ENCODE measurements at regions not wholly inside any gene's neighbourhood (a gene's known extent, or its start where the extent isn't known, plus 50 kb on each side); places are given as distances from the start of the nearest gene placed in this dataset.
"Not testable (repeated sequence)": the region's sequence is repeated elsewhere in the genome, so short reads cannot be mapped to it uniquely, and the experiment has no call there.

DNA sequence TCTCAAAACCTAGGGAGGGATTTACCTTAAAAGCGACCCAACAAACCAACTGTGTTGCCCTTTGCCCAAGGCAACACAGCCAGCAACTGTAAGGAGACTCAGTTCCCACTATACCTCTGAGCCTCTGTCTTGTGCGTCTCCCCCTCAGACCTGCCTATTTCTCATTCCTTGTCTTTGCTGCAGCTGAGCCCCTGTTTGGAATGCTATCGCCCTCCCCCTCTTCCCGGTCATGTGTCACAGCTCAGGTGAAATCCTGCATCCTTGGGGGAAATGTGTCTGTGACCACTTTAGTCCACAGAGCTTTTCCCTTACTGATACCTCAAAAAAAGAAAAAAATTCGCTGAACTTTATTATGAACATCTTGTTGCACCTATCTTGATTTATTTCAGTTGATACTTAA, 52.0 kb upstream of the LRIG1 start:
- no peak for TF ChIP-seq TAF1 (IDR thresholded peaks at IDR 0.05; ENCODE audit: borderline replicate concordance, low read depth, low read length)
- TF ChIP-seq POLR2AphosphoS5 (IDR thresholded peaks at IDR 0.05; ENCODE audit: low read depth, low read length): no peak
- no peak for TF ChIP-seq POLR2A (IDR thresholded peaks at IDR 0.05; ENCODE audit: low read depth, low read length)
- FAIRE-seq (no peak), DNase-seq (ENCODE audit: insufficient read length) (no peak)

- DNase-seq (ENCODE audit: insufficient read length) (no peak), FAIRE-seq (no peak)
- TF ChIP-seq POLR2AphosphoS5 (IDR thresholded peaks at IDR 0.05; ENCODE audit: low read depth, low read length): no peak
- TF ChIP-seq TAF1 (IDR thresholded peaks at IDR 0.05; ENCODE audit: borderline replicate concordance, low read depth, low read length): no peak
- no peak for TF ChIP-seq POLR2A (IDR thresholded peaks at IDR 0.05; ENCODE audit: low read depth, low read length)
Observed at GRCh38 chr3:66553441-66554113, 52.8 kb upstream of the LRIG1 start.

GRCh38 chr3:66554178-66554577, 53.4 kb upstream of the LRIG1 start:
- TF ChIP-seq POLR2A (IDR thresholded peaks at IDR 0.05; ENCODE audit: low read depth, low read length) (no peak), TAF1 (IDR thresholded peaks at IDR 0.05; ENCODE audit: borderline replicate concordance, low read depth, low read length) (no peak), POLR2AphosphoS5 (IDR thresholded peaks at IDR 0.05; ENCODE audit: low read depth, low read length) (no peak)
- no peak for DNase-seq (ENCODE audit: insufficient read length)

DNA sequence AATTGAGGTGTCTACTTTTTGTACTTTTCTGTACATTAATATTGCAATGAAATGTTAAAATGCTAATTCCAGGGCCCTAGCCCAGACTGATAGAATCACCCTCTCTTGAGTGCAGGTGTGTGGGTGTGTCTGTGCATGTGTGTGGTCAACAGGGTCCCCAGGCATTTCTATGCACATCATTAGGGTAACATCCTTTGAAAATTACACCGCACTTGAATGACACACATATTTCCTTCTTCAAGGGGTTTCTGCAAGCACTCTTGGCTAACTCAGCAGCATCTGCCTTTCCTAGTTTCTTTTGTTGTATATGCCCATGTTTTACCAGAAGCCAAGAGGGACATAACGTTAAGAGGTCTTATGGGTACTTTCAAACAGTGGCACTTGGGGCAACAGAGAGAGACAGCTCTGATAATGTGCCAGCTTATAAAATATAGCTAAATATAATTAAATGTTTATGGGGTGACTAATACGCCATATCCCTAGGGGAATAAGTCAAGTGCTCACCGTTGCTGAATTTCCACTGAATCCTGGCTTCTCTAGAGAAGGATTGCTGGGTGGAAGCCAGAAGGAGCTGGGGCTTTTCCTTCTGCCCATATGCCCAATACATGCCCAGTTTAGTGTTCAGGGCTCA, 54.5 kb upstream of the LRIG1 start:
- DNase-seq (ENCODE audit: insufficient read length): no peak
- TF ChIP-seq POLR2AphosphoS5 (IDR thresholded peaks at IDR 0.05; ENCODE audit: low read depth, low read length): no peak
- TF ChIP-seq POLR2A (IDR thresholded peaks at IDR 0.05; ENCODE audit: low read depth, low read length): no peak
- no peak for TF ChIP-seq TAF1 (IDR thresholded peaks at IDR 0.05; ENCODE audit: borderline replicate concordance, low read depth, low read length)
- no peak for FAIRE-seq

More at GRCh38 chr3:66554178-66554577, 53.4 kb upstream of the LRIG1 start:
- FAIRE-seq: no peak

DNA sequence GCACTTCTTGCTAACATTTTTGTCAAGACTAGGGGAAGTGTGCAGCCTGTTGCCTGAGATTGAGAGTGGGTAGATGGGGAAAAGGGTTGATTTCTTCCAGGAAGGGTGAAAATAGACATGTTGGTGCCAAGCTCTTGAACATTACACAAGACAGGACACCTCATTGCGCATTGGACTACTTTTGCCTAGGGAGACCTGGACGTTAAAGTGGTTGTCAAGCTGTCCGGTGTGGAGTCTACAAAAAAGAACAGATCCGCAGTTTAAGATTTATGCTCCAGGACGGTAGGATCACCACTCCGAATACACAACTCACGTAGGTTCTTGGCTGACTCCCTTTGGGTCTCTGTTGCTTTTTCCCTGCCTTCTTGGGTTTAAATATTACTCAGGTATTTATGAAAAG, 56.3 kb upstream of the LRIG1 start:
- no peak for TF ChIP-seq POLR2A (IDR thresholded peaks at IDR 0.05; ENCODE audit: low read depth, low read length)
- no peak for TF ChIP-seq POLR2AphosphoS5 (IDR thresholded peaks at IDR 0.05; ENCODE audit: low read depth, low read length)
- TF ChIP-seq TAF1 (IDR thresholded peaks at IDR 0.05; ENCODE audit: borderline replicate concordance, low read depth, low read length): no peak
- FAIRE-seq: no peak
- no peak for DNase-seq (ENCODE audit: insufficient read length)

- not testable (repeated sequence) for FAIRE-seq; DNase-seq (ENCODE audit: insufficient read length)
Observed at GRCh38 chr3:66559924-66560323, 59.1 kb upstream of the LRIG1 start.

DNA sequence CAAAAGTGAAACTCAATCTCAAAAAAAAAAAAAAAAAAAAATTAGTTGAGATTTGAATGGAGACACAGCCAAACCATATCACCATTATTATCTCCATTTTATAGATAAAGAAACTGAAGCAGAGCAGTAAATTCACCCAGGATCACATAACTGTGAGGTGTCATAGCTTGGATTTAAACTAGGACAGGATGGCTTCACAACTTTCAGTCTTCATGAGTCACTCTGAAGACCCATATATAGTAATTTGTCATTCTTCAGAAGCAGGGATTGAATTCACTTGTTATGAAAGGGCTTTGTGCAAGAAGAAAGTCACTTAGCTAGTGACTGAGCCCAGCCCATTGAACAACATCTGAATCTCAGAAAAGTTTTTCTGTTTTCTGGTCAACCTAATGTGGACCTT, 60.5 kb upstream of the LRIG1 start:
- DNase-seq (ENCODE audit: insufficient read length): no peak
- TF ChIP-seq POLR2A (IDR thresholded peaks at IDR 0.05; ENCODE audit: low read depth, low read length) (no peak), POLR2AphosphoS5 (IDR thresholded peaks at IDR 0.05; ENCODE audit: low read depth, low read length) (no peak), TAF1 (IDR thresholded peaks at IDR 0.05; ENCODE audit: borderline replicate concordance, low read depth, low read length) (no peak)

DNA sequence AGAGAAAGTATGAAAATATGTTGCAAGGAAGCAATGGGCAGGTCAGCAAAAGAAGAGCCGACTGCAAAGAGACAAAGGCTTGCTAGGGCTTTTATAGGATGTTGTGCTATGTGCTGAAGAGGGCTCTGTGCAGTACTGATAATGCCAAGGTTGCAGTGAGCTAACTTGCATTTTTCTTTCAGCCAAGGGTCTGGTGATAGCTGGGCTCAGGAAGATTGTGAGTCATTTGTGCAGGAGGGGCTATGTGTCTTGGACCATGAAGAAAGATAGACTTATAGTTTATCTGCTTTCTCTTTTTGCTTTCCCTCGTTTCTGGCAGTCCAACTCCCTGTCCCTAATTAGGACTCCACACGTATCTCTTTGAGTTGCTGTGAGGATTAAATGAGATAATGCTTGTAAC, 64.5 kb upstream of the LRIG1 start:
- TF ChIP-seq TAF1 (IDR thresholded peaks at IDR 0.05; ENCODE audit: borderline replicate concordance, low read depth, low read length): no peak
- no peak for TF ChIP-seq POLR2AphosphoS5 (IDR thresholded peaks at IDR 0.05; ENCODE audit: low read depth, low read length)
- TF ChIP-seq POLR2A (IDR thresholded peaks at IDR 0.05; ENCODE audit: low read depth, low read length): no peak
- FAIRE-seq (no peak), DNase-seq (ENCODE audit: insufficient read length) (no peak)

More for the DNA sequence above, 60.5 kb upstream of the LRIG1 start:
- no peak for FAIRE-seq

DNA sequence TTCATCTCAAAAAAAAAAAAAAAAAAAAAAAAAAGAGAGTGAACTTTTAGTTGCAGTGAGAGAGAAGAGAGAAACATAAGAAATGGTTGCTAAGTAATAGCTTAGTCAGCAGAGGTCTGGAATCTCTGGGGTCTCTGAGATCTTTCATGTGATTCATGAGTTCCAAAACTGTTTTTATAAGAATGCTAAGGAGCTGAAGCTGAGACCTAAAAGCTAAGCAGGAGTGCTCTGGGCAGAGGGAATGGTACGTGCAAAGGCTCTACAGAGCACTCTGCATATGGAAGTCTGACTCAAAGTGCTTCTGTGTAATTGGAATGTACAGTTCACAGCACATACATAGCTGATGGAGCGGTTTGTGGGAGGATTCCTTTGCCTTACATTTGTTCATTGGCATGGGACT, 66.3 kb upstream of the LRIG1 start:
- TF ChIP-seq POLR2A (IDR thresholded peaks at IDR 0.05; ENCODE audit: low read depth, low read length) (no peak), POLR2AphosphoS5 (IDR thresholded peaks at IDR 0.05; ENCODE audit: low read depth, low read length) (no peak), TAF1 (IDR thresholded peaks at IDR 0.05; ENCODE audit: borderline replicate concordance, low read depth, low read length) (no peak)
- DNase-seq (ENCODE audit: insufficient read length) (no peak), FAIRE-seq (no peak)

DNA sequence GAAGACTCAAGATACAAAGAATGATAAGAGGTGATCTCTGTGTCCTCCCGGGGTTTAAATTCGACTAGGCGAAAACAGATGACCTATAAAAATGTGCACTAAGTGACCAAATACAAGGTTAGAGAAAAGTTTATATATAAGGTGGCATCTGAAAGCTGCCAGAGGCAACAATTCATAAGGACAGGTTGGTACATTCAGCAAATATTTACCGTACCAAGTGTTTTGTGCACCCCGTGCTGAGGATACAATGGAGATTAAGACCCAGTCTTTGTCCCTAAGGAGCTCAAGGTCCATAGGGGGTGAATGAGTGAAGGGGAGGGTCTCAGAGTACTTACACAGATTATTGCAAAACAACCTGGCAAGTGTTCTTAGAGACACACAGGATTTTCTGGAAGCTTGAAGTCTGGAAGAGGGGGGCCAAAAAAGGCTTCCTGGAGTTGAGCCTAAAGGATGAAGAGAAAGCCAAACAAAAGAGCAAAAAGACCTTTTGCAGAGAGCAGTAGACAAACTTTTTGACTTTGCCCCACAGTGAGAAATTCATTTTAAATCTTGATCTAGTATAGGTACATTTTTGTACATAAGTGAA, 71.4 kb upstream of the LRIG1 start:
- no peak for FAIRE-seq
- no peak for DNase-seq (ENCODE audit: insufficient read length)
- no peak for TF ChIP-seq POLR2AphosphoS5 (IDR thresholded peaks at IDR 0.05; ENCODE audit: low read depth, low read length)
- no peak for TF ChIP-seq TAF1 (IDR thresholded peaks at IDR 0.05; ENCODE audit: borderline replicate concordance, low read depth, low read length)
- no peak for TF ChIP-seq POLR2A (IDR thresholded peaks at IDR 0.05; ENCODE audit: low read depth, low read length)

DNA sequence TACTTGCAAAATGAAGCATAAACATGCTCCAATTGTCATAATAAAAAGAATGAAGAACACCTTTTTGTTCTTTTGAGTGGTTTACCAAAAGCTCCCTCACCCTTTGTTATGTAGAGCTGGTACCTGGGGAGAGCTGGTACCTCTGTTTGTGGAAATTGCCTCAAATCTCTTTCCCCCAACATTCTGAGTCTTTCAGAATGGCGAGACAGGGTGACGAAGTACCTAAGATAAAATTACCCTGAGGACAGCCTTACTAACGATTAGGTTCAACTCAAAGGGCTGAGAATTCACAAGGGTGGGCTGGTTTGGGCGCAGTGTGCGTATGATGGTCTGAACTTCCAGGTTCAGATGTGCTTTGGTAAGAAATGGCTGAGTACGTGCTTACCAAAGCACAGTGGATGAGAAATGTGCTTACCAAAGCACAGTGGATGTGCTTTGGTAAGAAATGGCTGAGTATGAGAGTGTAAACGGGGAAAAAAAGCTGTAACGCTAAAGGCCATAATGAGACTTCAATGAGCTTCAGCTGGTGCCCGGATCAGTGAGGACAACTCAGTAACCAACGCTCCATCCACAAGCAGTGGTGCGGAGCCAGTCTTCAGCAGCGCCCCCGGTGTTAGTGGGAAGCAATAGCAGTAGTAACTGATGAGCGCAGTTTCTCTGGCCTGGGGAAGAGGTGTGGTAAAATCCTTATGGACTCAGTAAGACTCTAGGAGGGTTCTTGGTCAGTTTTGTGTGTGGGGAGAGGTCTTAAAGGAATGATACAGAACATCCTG, 72.3 kb upstream of the LRIG1 start:
- FAIRE-seq (peak; percentile 61), DNase-seq (ENCODE audit: insufficient read length) (no peak)
- TF ChIP-seq POLR2AphosphoS5 (IDR thresholded peaks at IDR 0.05; ENCODE audit: low read depth, low read length) (no peak), POLR2A (IDR thresholded peaks at IDR 0.05; ENCODE audit: low read depth, low read length) (no peak), TAF1 (IDR thresholded peaks at IDR 0.05; ENCODE audit: borderline replicate concordance, low read depth, low read length) (no peak)

Measured in GM12892 (cell line).